Right lobe of liver (tissue), 4 donors: ENCODE measurements at regions not wholly inside any gene's neighbourhood (a gene's known extent, or its start where the extent isn't known, plus 50 kb on each side); places are given as distances from the start of the nearest gene placed in this dataset.

Experiments used
- CTCF ChIP-seq, 4 donors: fragments of 200-600 bp in 3 of 4; fragments of 450-650 bp in 1 of 4; IDR thresholded peaks; one replicate each; pipeline versions ENCODE4 v1.5.1 to v1.8.0; 2016 to 2022; ENCODE audit warnings: antibody characterized with exemption in 4 of 4, mild to moderate bottlenecking in 2 of 4
- POLR2A ChIP-seq: fragments of 450-650 bp; IDR thresholded peaks from one replicate; pipeline ENCODE4 v1.6.1; 2017; ENCODE audit warnings: antibody characterized with exemption, mild to moderate bottlenecking
- donor health status: DM: no; HTN: no; CAD: no.
- donor health status: DM: no; HTN: no; CAD: no.
- donor health status: DM: no; HTN: yes; CAD: no.

GRCh38 chr4:138450546-138451275 is 208.6 kb upstream of the SLC7A11 start:
- TF ChIP-seq CTCF (IDR thresholded peaks at IDR 0.05), result no peak
- no peak for TF ChIP-seq POLR2A
